Transverse colon (tissue), 3 donors: ENCODE measurements at regions not wholly inside any gene's neighbourhood (a gene's known extent, or its start where the extent isn't known, plus 50 kb on each side); places are given as distances from the start of the nearest gene placed in this dataset.

Experiments
- CTCF ChIP-seq, 5 experiments: fragments of 200-600 bp in 3 of 5; fragments of 450-650 bp in 2 of 5; sonication (generic) in 3 of 5; IDR thresholded peaks; 1 replicate in 2 of 5; 2 replicates in 3 of 5; pipeline ENCODE4 v1.5.1; 2016 to 2017; ENCODE audit warnings: antibody characterized with exemption in 5 of 5, inconsistent platforms in 3 of 5, mild to moderate bottlenecking in 2 of 5, moderate library complexity in 1 of 5
- POLR2A ChIP-seq: fragments of 450-650 bp; IDR thresholded peaks from one replicate; pipeline ENCODE4 v1.6.1; 2016; ENCODE audit warnings: antibody characterized with exemption, mild to moderate bottlenecking, moderate library complexity

DNA sequence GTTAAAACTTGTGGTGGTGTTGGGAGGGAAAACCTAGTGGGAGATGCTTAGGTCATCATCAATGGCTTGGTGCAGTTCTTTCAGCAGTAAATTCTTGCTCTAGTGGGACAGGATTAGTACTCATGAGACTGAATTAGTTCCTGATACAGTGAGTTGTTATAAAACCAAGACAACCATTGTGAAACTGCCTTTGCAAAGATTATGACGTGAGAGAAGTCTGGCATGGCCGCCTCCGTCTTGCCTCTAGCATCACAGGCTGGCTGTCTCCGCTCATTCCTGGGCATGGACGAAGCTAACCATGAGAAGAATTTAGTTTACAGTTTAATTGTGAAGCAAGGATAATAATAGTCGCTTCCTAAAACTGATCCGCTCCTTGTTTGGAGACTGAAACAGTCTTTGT lies 186.4 kb downstream of the KIF20B start:
- TF ChIP-seq CTCF (IDR thresholded peaks at IDR 0.05) (no peak), POLR2A (no peak)
